KMS-11 (cell line): ENCODE measurements at regions not wholly inside any gene's neighbourhood (a gene's known extent, or its start where the extent isn't known, plus 50 kb on each side); places are given as distances from the start of the nearest gene placed in this dataset.

Experiments used
- H2AFZ ChIP-seq: fragments of 200-600 bp; sonication (generic); 2 replicates; pipeline ENCODE4 v1.6.1; 2016; ENCODE audit warnings: antibody characterized with exemption, mixed run types, low read depth
- H3K27ac ChIP-seq: fragments of 200-600 bp; sonication (generic); 2 replicates; pipeline ENCODE4 v1.6.1; 2016; ENCODE audit warnings: mild to moderate bottlenecking, mixed run types
- H3K27me3 ChIP-seq: fragments of 200-600 bp; sonication (generic); 2 replicates; pipeline ENCODE4 v1.6.1; 2017; ENCODE audit warnings: mild to moderate bottlenecking, low read depth, mixed run types, moderate library complexity; ENCODE audit not compliant: insufficient read depth
- H3K36me3 ChIP-seq: fragments of 200-600 bp; sonication (generic); 2 replicates; pipeline ENCODE4 v1.6.1; 2017; ENCODE audit warnings: mild to moderate bottlenecking, mixed run types; ENCODE audit not compliant: insufficient read depth
- H3K4me1 ChIP-seq: fragments of 200-600 bp; sonication (generic); 2 replicates; pipeline ENCODE4 v1.6.1; 2016; ENCODE audit warnings: mild to moderate bottlenecking, low read depth, mixed run types; ENCODE audit not compliant: poor library complexity, severe bottlenecking
- H3K4me2 ChIP-seq: fragments of 200-600 bp; sonication (generic); 2 replicates; pipeline ENCODE4 v1.7.0; 2016; ENCODE audit warnings: mild to moderate bottlenecking, mixed run types
- H3K4me3 ChIP-seq: fragments of 200-600 bp; sonication (generic); IDR thresholded peaks from 2 replicates; pipeline ENCODE4 v1.6.1; 2017; ENCODE audit warnings: low read depth, low read length, mixed read lengths; ENCODE audit not compliant: insufficient read depth
- H3K79me2 ChIP-seq: fragments of 200-600 bp; sonication (generic); 2 replicates; pipeline ENCODE4 v1.6.1; 2016; ENCODE audit warnings: low read depth, mixed run types; ENCODE audit not compliant: insufficient read depth
- H3K9ac ChIP-seq: fragments of 200-600 bp; sonication (generic); 2 replicates; pipeline ENCODE4 v1.6.1; 2016; ENCODE audit warnings: mild to moderate bottlenecking, mixed run types
- H4K20me1 ChIP-seq: fragments of 200-600 bp; sonication (generic); 2 replicates; pipeline ENCODE4 v1.6.1; 2016; ENCODE audit warnings: mild to moderate bottlenecking, mixed run types; ENCODE audit not compliant: insufficient read depth
- CTCF ChIP-seq: fragments of 200-600 bp; sonication (generic); conservative IDR thresholded peaks from 2 replicates; pipeline ENCODE4 v1.6.1; 2017; ENCODE audit warnings: low read depth, mild to moderate bottlenecking, antibody characterized with exemption, low read length, moderate library complexity, mixed read lengths

GRCh38 chr2:64284751-64285150 lies 140.5 kb upstream of the PELI1 start:
- H2AFZ ChIP-seq: no peak overlapping the region

GRCh38 chr2:64287202-64287740 lies 143.1 kb upstream of the PELI1 start:
- H3K4me3 ChIP-seq: no peak overlapping the region
- no peak for TF ChIP-seq CTCF
- H3K27me3 ChIP-seq: no peaks in the 10 kb centered on the region
- peaks cover 7% of the 10 kb centered on the region for H3K4me1 ChIP-seq
- no peak overlapping the region for H3K9ac ChIP-seq
- no peaks in the 10 kb centered on the region for H3K36me3 ChIP-seq
- no peak overlapping the region for H3K4me2 ChIP-seq
- no peak overlapping the region for H2AFZ ChIP-seq
- H3K79me2 ChIP-seq: no peaks in the 10 kb centered on the region
- no peaks in the 10 kb centered on the region for H4K20me1 ChIP-seq
- no peak overlapping the region for H3K27ac ChIP-seq

More at GRCh38 chr2:64284751-64285150, 140.5 kb upstream of the PELI1 start:
- Histone ChIP-seq H3K9ac (no peak overlapping the region), H3K4me2 (no peak overlapping the region), H4K20me1 (no peaks in the 10 kb centered on the region), H3K79me2 (no peaks in the 10 kb centered on the region), H3K36me3 (no peaks in the 10 kb centered on the region), H3K4me1 (peaks cover 7% of the 10 kb centered on the region), H3K27me3 (no peaks in the 10 kb centered on the region), H3K27ac (no peak overlapping the region), H3K4me3 (no peak overlapping the region)
- no peak for TF ChIP-seq CTCF

GRCh38 chr2:64288321-64289193 lies 144.3 kb upstream of the PELI1 start:
- no peak overlapping the region for H3K27ac ChIP-seq
- peaks cover 3% of the 10 kb centered on the region for H3K4me1 ChIP-seq
- H3K9ac ChIP-seq: no peak overlapping the region
- H3K4me3 ChIP-seq: no peak overlapping the region
- H2AFZ ChIP-seq: no peak overlapping the region
- no peaks in the 10 kb centered on the region for H3K36me3 ChIP-seq
- no peaks in the 10 kb centered on the region for H4K20me1 ChIP-seq
- H3K4me2 ChIP-seq: no peak overlapping the region
- no peaks in the 10 kb centered on the region for H3K27me3 ChIP-seq
- no peak for TF ChIP-seq CTCF
- H3K79me2 ChIP-seq: no peaks in the 10 kb centered on the region

GRCh38 chr2:64289251-64289650 lies 145.0 kb upstream of the PELI1 start:
- no peak overlapping the region for H2AFZ ChIP-seq
- no peak overlapping the region for H3K4me3 ChIP-seq
- no peak overlapping the region for H3K4me2 ChIP-seq
- H3K9ac ChIP-seq: no peak overlapping the region
- H3K27ac ChIP-seq: no peak overlapping the region
- no peaks in the 10 kb centered on the region for H3K27me3 ChIP-seq
- H3K4me1 ChIP-seq: no peaks in the 10 kb centered on the region
- no peaks in the 10 kb centered on the region for H3K79me2 ChIP-seq
- H4K20me1 ChIP-seq: no peaks in the 10 kb centered on the region
- no peak for TF ChIP-seq CTCF
- H3K36me3 ChIP-seq: no peaks in the 10 kb centered on the region
